ENCODE measurements at regions not wholly inside any gene's neighbourhood (a gene's known extent, or its start where the extent isn't known, plus 50 kb on each side); places are given as distances from the start of the nearest gene placed in this dataset.

- no peak for DNase-seq (ENCODE audit: low read depth, low spot score)
- no peak for TF ChIP-seq CTCF (IDR thresholded peaks at IDR 0.05; ENCODE audit: insufficient read depth, low read length, missing control alignments)
- no peak overlapping the region for H3K4me3 ChIP-seq (ENCODE audit: low read depth, low read length)
- ChIA-PET CTCF (interaction anchor here (0.5 kb wide), 1 partner anchor 19 kb away, joined by 3 read pairs; no protein-coding TSS in a partner anchor), POLR2A (no interaction called here)
Measured at GRCh38 chr2:181123798-181124231, 143.4 kb downstream of the UBE2E3 start.

- H3K4me3 ChIP-seq (ENCODE audit: low read depth, low read length), result no peak overlapping the region
- ChIA-PET CTCF (interaction anchor here (1.2 kb wide), 1 partner anchor 342 kb away, joined by 3 read pairs; no protein-coding TSS in a partner anchor), POLR2A (no interaction called here)
- DNase-seq (ENCODE audit: low read depth, low spot score), result no peak
- no peak for TF ChIP-seq CTCF (IDR thresholded peaks at IDR 0.05; ENCODE audit: insufficient read depth, low read length, missing control alignments)
Measured at GRCh38 chr2:181124497-181124896, 144.1 kb downstream of the UBE2E3 start.

- POLR2A ChIA-PET, result no interaction called here
- H3K4me3 ChIP-seq (ENCODE audit: low read depth, low read length), result no peak overlapping the region
- TF ChIP-seq CTCF (IDR thresholded peaks at IDR 0.05; ENCODE audit: insufficient read depth, low read length, missing control alignments), result no peak
- no peak for DNase-seq (ENCODE audit: low read depth, low spot score)
- CTCF ChIA-PET, result interaction anchor here (1.2 kb wide), 1 partner anchor 341 kb away, joined by 3 read pairs; no protein-coding TSS in a partner anchor
Measured at GRCh38 chr2:181125359-181125758, 145.0 kb downstream of the UBE2E3 start.

- no peak for DNase-seq (ENCODE audit: low read depth, low spot score)
- no peak overlapping the region for H3K4me3 ChIP-seq (ENCODE audit: low read depth, low read length)
- TF ChIP-seq CTCF (IDR thresholded peaks at IDR 0.05; ENCODE audit: insufficient read depth, low read length, missing control alignments), result no peak
- ChIA-PET POLR2A (no interaction called here), CTCF (no interaction called here)
Measured at GRCh38 chr2:181126311-181126868, 146.0 kb downstream of the UBE2E3 start.

- no peak for DNase-seq (ENCODE audit: low read depth, low spot score)
Measured at GRCh38 chr2:181128199-181128598, 147.8 kb downstream of the UBE2E3 start.

More at GRCh38 chr2:181128199-181128598, 147.8 kb downstream of the UBE2E3 start:
- no peak for TF ChIP-seq CTCF (IDR thresholded peaks at IDR 0.05; ENCODE audit: insufficient read depth, low read length, missing control alignments)
- H3K4me3 ChIP-seq (ENCODE audit: low read depth, low read length), result no peak overlapping the region
- POLR2A ChIA-PET, result no interaction called here
- CTCF ChIA-PET, result no interaction called here
